Skeletal muscle satellite cell (primary cell): ENCODE measurements at regions not wholly inside any gene's neighbourhood (a gene's known extent, or its start where the extent isn't known, plus 50 kb on each side); places are given as distances from the start of the nearest gene placed in this dataset.
A peak's percentile ranks its signal among the peaks of the same experiment; 100 is the strongest.

Experiments used
- H3K27me3 ChIP-seq: 2 replicates; pipeline ENCODE4 v1.7.0; 2013; ENCODE audit warnings: low read length; ENCODE audit not compliant: control insufficient read depth, insufficient read depth
- H3K36me3 ChIP-seq: 2 replicates; pipeline ENCODE4 v1.7.0; 2013; ENCODE audit warnings: mild to moderate bottlenecking, control low read depth, low read length; ENCODE audit not compliant: insufficient read depth
- H3K4me1 ChIP-seq: 2 replicates; pipeline ENCODE4 v1.7.0; 2013; ENCODE audit warnings: low read length; ENCODE audit not compliant: control insufficient read depth, insufficient read depth
- H3K4me2 ChIP-seq: 2 replicates; pipeline ENCODE4 v1.7.0; 2013; ENCODE audit warnings: mild to moderate bottlenecking, low read length
- H3K4me3 ChIP-seq: 2 replicates; pipeline ENCODE4 v1.7.0; 2013; ENCODE audit warnings: low read length
- H3K9ac ChIP-seq: 2 replicates; pipeline ENCODE4 v1.7.0; 2013; ENCODE audit warnings: mild to moderate bottlenecking, low read depth, low read length, moderate library complexity
- H3K9me3 ChIP-seq: replicated peaks from 2 replicates; pipeline ENCODE4 v1.7.0; 2013; ENCODE audit warnings: mild to moderate bottlenecking, control low read depth, low read length

DNA sequence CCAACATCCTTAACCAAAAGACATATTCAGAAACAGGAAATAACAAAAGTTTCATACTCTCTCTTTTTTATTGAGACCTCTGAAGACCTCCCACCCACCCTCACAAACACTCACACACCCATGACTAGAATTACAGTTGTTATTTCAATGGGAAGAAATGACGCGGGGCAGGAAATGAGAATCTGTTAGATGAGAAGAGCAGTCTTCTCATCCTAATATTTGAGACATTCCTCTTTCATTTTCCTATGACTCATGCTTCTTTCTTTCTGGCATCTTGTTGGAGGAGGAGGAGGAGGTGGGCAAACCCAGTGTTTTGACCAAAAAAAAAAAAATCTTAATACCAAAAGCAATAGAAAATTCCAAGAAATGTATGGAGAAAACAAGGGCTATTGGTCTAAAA is 179.5 kb upstream of the TARS1 start:
- H3K9me3 ChIP-seq: no peaks in the 10 kb centered on the region
- H3K4me1 ChIP-seq: peaks cover 41% of the 10 kb centered on the region
- H3K36me3 ChIP-seq: no peaks in the 10 kb centered on the region
- H3K4me2 ChIP-seq: peak overlapping the region; percentile 49
- peak overlapping the region; percentile 56 for H3K9ac ChIP-seq
- H3K27me3 ChIP-seq: no peaks in the 10 kb centered on the region
- no peak overlapping the region for H3K4me3 ChIP-seq

DNA sequence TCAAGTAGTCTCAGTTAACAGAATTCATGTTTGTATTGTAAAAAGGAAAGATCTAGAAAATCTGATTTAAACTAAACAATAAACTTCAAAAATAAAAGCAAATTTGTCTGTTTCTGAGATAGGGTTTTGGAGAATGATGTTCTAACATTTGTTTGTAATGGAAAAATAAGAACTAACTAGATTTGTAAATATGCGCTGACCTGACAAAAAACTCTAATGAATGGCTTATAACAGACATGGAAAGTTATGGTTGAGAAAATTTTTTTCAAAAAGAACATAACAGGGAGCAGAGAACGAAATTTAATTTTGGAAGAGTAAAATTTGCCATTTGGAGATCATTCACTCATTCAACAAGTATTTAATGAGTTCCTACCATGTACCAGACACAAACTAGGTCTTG is 179.0 kb upstream of the TARS1 start:
- no peaks in the 10 kb centered on the region for H3K36me3 ChIP-seq
- no peaks in the 10 kb centered on the region for H3K9me3 ChIP-seq
- no peak overlapping the region for H3K4me3 ChIP-seq
- H3K27me3 ChIP-seq: no peaks in the 10 kb centered on the region
- peak overlapping the region; percentile 56 for H3K9ac ChIP-seq
- H3K4me2 ChIP-seq: no peak overlapping the region
- H3K4me1 ChIP-seq: peaks cover 41% of the 10 kb centered on the region

DNA sequence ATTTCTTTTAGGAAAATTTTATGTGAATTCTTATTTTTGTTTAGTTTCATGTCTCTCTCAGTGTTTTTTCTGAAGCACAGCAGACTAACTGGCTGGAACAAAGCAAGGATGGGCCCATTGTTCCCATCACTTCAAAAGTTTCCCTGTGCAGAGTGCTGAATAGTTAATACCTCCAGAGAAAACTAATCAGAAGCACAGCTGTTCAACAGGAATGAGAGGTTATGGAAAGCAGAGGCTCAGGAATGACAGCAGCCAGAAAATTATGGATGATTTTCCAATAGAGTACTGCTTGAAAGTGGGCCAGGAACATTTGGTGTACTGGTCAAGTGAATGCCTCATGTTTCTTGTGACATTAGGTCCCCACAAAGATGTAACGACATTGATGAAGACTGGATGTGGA is 173.0 kb upstream of the TARS1 start:
- Histone ChIP-seq H3K9me3 (no peaks in the 10 kb centered on the region), H3K27me3 (no peaks in the 10 kb centered on the region), H3K36me3 (no peaks in the 10 kb centered on the region), H3K4me3 (no peak overlapping the region), H3K4me1 (peaks cover 17% of the 10 kb centered on the region), H3K4me2 (no peak overlapping the region), H3K9ac (no peak overlapping the region)

DNA sequence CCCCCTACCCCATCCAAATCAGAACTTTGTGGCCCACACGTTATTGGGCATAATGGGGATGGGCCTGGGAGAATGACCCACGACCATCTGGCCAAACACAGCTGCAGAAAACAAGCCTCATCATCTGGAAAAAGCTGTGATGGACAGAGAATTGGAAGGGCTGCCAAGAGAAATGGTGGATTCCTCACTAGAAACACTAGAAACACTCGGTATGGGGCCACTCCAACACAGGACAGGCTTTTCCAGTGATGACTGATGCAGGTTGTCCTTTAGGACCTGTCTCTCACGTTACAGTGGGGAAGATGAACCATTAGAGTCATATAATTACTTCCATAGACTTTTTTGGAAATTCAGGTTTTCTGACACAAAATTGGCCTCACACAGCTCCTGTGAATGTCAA is 172.4 kb upstream of the TARS1 start:
- H3K4me3 ChIP-seq: no peak overlapping the region
- peaks cover 17% of the 10 kb centered on the region for H3K4me1 ChIP-seq
- no peaks in the 10 kb centered on the region for H3K9me3 ChIP-seq
- no peak overlapping the region for H3K9ac ChIP-seq
- no peaks in the 10 kb centered on the region for H3K27me3 ChIP-seq
- H3K4me2 ChIP-seq: no peak overlapping the region
- H3K36me3 ChIP-seq: no peaks in the 10 kb centered on the region

DNA sequence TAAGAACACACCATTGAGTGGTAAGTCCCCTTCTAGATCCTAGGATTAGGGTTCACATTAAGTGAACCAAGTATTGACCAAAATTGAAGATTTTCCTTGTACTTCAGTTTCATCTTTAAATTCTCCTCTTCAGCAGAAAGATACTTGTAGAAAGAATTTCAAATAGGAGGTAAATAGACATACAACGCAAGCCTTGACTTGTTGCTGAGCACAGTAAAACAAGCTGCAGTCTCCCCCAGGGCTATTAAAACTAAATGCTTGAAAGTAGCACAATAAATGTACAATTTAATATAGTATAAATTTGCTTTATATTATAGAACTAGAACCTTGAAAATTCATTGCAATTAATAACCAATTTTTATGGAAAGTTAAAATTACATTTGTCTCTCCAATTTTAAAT is 170.1 kb upstream of the TARS1 start:
- H3K27me3 ChIP-seq: no peaks in the 10 kb centered on the region
- no peaks in the 10 kb centered on the region for H3K36me3 ChIP-seq
- H3K4me2 ChIP-seq: no peak overlapping the region
- H3K9me3 ChIP-seq: no peaks in the 10 kb centered on the region
- no peak overlapping the region for H3K4me3 ChIP-seq
- no peak overlapping the region for H3K9ac ChIP-seq
- peaks cover 19% of the 10 kb centered on the region for H3K4me1 ChIP-seq

DNA sequence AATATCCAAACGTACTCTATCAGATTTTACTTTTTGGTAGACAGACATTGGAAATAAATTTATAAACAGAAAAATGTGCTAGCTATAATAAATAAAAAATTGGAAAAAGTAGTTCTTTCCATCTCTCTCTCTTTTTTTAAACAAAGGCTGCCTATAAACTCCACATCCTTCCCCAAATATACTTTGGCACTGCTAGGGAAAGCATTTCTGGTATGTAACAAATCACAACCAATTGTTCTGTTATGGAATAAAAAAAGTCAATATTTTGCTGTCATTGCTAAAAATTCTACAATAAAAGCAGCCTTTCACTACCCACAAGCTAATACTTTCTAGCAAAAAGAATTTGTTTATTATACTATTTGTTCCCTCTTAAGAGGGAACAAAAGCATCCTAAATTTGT is 169.2 kb upstream of the TARS1 start:
- no peak overlapping the region for H3K4me2 ChIP-seq
- no peak overlapping the region for H3K4me3 ChIP-seq
- no peaks in the 10 kb centered on the region for H3K36me3 ChIP-seq
- peaks cover 28% of the 10 kb centered on the region for H3K4me1 ChIP-seq
- H3K9ac ChIP-seq: peak overlapping the region; percentile 42
- no peaks in the 10 kb centered on the region for H3K9me3 ChIP-seq
- H3K27me3 ChIP-seq: no peaks in the 10 kb centered on the region

DNA sequence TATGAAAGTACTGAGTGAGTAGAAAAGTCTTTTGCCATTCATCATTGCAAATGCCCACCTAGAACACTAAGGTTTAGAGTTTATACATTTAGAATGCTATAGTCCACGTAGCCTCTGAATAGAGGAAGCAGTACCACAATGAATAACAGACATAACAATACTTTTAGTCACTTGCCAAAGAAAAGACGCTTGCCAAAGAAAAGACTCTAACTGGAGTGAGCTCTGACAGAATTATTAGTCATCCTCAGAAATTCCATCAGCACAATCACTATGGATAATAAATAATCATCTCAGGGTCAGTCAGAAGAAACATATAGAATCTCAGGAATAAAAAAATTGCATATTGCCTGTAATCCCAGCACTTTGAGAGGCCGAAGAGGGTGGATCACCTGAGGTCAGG is 168.5 kb upstream of the TARS1 start:
- Histone ChIP-seq H3K9me3 (no peaks in the 10 kb centered on the region), H3K9ac (peak overlapping the region; percentile 42), H3K4me1 (peaks cover 33% of the 10 kb centered on the region)

DNA sequence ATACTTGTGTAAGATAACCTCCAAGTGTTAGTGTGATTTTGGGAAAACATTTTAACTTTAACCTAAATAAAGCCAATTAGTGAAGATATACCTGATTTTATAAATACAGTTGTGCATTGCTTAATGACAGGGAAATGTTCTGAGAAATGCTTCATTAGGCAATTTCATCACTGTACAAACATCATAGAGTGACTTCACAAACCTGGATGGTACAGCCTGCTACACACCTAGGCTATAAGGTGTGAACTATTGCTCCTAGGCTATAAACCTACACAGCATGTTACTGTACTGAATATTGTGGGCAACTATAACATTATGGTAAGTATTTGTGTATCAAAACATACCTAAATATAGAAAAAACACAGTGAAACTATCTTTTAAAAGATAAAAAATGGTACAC is 166.8 kb upstream of the TARS1 start:
- Histone ChIP-seq H3K4me1 (peaks cover 33% of the 10 kb centered on the region), H3K36me3 (no peaks in the 10 kb centered on the region)

More for the DNA sequence above, 168.5 kb upstream of the TARS1 start:
- peak overlapping the region; percentile 47 for H3K4me2 ChIP-seq
- H3K27me3 ChIP-seq: no peaks in the 10 kb centered on the region
- H3K36me3 ChIP-seq: no peaks in the 10 kb centered on the region
- no peak overlapping the region for H3K4me3 ChIP-seq

DNA sequence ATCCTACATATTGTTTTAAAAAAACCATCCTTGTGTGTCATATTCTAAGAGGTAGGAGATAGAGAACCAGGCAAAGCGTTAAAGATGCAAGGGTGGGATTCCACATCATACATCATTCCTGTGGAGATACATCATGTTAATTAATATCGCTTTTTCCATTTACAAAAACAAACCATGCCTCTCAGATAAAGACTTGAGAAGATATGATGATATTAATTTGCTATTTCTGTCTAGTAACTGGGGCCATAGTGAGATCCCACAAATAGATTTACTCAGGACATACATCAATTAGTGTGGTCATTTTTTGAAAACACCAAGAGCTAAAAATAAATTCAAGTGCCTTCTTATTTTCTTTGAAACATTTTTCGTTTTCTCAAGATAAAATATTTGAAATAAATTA is 165.4 kb upstream of the TARS1 start:
- Histone ChIP-seq H3K36me3 (no peaks in the 10 kb centered on the region), H3K9ac (no peak overlapping the region), H3K9me3 (no peaks in the 10 kb centered on the region), H3K4me3 (no peak overlapping the region), H3K27me3 (no peaks in the 10 kb centered on the region), H3K4me1 (peaks cover 33% of the 10 kb centered on the region), H3K4me2 (no peak overlapping the region)

More for the DNA sequence above, 166.8 kb upstream of the TARS1 start:
- Histone ChIP-seq H3K9ac (no peak overlapping the region), H3K4me3 (no peak overlapping the region), H3K4me2 (no peak overlapping the region), H3K27me3 (no peaks in the 10 kb centered on the region), H3K9me3 (no peaks in the 10 kb centered on the region)

DNA sequence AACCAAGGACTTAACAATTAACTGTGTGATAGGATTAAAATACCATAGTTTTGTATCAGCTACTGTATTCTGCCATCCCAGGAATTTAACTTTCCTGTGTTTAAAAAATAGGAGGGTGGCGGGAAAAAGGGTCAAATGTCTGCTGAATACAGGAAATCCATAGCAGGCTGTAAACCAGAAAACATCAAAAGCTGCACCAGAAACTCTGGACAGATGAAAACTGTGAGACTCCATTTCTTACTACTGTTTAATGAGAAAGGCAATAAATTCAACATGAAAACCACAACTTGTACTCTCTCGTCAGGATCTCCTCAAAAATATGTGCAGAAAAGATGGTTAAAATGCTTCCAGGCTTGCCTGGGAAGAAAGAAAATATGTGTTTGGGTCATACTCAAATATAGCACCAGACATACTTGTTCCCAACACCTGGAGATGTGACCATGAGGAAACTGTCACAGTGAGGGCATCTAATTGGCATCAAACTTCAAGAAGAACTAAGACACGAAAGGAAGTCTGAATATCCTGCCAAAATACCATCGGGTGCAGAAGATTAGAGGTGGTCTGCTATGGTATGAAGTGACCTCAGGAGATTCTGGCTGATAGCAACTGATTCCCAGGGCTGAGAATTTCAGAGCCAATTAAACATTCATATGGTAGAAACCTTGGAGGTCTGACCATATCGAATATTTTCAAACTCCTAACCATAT is 164.7 kb upstream of the TARS1 start:
- Histone ChIP-seq H3K4me2 (peak overlapping the region; percentile 7), H3K27me3 (no peaks in the 10 kb centered on the region), H3K4me1 (peaks cover 31% of the 10 kb centered on the region), H3K9ac (no peak overlapping the region), H3K9me3 (no peaks in the 10 kb centered on the region), H3K4me3 (no peak overlapping the region), H3K36me3 (no peaks in the 10 kb centered on the region)

DNA sequence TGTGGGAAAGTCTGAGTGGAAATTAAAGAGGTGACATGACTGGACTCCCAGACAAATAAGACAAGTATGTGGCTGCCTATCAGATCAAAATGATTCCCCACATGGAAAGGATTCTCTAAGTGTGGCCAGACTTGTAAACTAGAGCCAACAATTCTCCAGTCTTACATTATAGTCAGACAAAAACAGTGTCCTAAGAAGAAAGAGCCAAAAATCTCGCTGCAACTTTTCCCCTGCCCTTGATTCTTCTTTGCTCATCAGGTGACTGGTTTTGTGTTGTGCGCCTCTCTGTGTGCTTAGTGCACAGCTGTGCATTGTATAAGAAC is 164.2 kb upstream of the TARS1 start:
- Histone ChIP-seq H3K9me3 (no peaks in the 10 kb centered on the region), H3K36me3 (no peaks in the 10 kb centered on the region), H3K4me3 (no peak overlapping the region), H3K27me3 (no peaks in the 10 kb centered on the region), H3K9ac (peak overlapping the region; percentile 3), H3K4me2 (no peak overlapping the region), H3K4me1 (peaks cover 26% of the 10 kb centered on the region)

DNA sequence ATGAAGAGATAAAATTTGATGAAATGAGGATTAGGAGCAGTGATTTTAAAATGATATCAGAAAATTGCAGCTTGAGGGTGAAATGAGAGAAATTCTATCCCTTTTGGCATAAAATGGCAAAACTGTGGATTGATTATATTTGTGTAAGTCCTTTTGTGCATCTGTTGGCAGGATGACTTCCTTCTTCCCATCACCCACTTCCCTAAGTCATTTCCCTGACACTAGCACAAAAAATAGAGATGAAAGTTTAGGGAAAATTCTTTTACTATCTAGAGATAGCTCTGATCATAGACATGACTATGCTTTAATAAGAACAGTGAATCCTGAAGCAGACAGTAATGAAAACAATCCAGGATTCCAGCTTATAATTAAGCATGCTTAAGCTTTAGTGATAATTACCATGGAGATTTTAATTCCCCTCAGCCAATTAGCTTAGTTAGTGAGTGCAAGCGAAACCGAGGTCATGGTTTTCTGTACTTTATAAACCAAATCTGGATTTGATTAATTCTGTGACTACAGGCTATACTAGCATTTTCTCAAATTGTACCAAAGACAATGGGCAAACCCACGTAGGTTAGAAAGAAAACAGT is 163.6 kb upstream of the TARS1 start:
- Histone ChIP-seq H3K4me1 (peaks cover 20% of the 10 kb centered on the region), H3K4me2 (no peak overlapping the region), H3K4me3 (no peak overlapping the region), H3K36me3 (no peaks in the 10 kb centered on the region), H3K9ac (peak overlapping the region; percentile 3), H3K27me3 (no peaks in the 10 kb centered on the region), H3K9me3 (no peaks in the 10 kb centered on the region)
